ENCODE measurements at regions not wholly inside any gene's neighbourhood (a gene's known extent, or its start where the extent isn't known, plus 50 kb on each side); places are given as distances from the start of the nearest gene placed in this dataset.

DNA sequence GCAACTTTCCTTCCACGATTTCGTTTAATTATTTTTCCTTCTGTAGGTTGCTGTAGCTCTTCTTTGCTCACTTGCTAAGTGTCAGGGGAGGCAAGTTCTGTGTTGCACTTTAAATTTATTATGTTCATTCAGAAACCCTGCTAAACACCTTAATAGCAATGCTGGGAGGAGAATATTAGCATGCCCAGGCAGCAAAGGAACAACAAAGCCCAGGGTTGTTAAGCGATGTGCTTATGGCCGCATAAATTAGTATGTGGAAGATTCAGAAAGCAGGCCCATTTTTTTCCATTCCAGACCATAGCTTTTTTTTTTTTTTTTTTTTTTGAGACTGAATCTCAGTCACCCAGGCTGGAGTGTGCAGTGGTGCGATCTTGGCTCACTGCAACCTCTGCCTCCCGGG, 151.3 kb downstream of the BACH1 start:
- no peak for DNase-seq (ENCODE audit: extremely low spot score, unreplicated experiment)
- peaks cover 5% of the 10 kb centered on the region for H3K36me3 Mint-ChIP-seq
- no peak overlapping the region for H3K27ac Mint-ChIP-seq
- TF ChIP-seq, protein P1, sequence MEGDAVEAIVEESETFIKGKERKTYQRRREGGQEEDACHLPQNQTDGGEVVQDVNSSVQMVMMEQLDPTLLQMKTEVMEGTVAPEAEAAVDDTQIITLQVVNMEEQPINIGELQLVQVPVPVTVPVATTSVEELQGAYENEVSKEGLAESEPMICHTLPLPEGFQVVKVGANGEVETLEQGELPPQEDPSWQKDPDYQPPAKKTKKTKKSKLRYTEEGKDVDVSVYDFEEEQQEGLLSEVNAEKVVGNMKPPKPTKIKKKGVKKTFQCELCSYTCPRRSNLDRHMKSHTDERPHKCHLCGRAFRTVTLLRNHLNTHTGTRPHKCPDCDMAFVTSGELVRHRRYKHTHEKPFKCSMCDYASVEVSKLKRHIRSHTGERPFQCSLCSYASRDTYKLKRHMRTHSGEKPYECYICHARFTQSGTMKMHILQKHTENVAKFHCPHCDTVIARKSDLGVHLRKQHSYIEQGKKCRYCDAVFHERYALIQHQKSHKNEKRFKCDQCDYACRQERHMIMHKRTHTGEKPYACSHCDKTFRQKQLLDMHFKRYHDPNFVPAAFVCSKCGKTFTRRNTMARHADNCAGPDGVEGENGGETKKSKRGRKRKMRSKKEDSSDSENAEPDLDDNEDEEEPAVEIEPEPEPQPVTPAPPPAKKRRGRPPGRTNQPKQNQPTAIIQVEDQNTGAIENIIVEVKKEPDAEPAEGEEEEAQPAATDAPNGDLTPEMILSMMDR (conservative IDR thresholded peaks at IDR 0.05), result no peak
- no peaks in the 10 kb centered on the region for H3K4me1 Mint-ChIP-seq (ENCODE audit: unreplicated experiment)
- no peak overlapping the region for H3K4me3 Mint-ChIP-seq
- H3K27me3 Mint-ChIP-seq, result no peaks in the 10 kb centered on the region
- peaks cover 14% of the 10 kb centered on the region for H3K9me3 Mint-ChIP-seq

DNA sequence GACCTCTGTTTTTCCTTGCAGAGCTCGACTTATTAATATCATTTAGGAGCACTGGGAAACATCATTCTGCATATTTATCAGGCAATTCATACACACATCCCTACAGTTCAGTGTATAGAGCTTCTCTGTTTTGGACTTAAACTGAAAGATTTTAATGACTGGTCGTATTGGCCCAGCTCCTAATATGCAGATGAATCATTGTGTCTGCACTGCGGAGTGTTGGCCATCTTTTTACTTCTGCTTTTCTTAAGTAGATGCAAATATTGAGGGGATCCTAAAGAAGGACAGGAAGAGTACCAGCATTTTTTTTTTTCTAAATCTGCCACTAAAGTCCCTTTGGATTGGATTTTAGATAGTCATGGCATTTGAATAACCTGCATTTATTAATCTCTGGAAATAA, 154.8 kb downstream of the BACH1 start:
- no peak for DNase-seq (ENCODE audit: extremely low spot score, unreplicated experiment)
- H3K4me3 Mint-ChIP-seq, result no peak overlapping the region
- no peak overlapping the region for H3K27ac Mint-ChIP-seq
- H3K4me1 Mint-ChIP-seq (ENCODE audit: unreplicated experiment), result no peaks in the 10 kb centered on the region
- no peaks in the 10 kb centered on the region for H3K27me3 Mint-ChIP-seq
- TF ChIP-seq, protein P1 (conservative IDR thresholded peaks at IDR 0.05), result no peak
- peaks cover 11% of the 10 kb centered on the region for H3K9me3 Mint-ChIP-seq
- peaks cover 5% of the 10 kb centered on the region for H3K36me3 Mint-ChIP-seq

DNA sequence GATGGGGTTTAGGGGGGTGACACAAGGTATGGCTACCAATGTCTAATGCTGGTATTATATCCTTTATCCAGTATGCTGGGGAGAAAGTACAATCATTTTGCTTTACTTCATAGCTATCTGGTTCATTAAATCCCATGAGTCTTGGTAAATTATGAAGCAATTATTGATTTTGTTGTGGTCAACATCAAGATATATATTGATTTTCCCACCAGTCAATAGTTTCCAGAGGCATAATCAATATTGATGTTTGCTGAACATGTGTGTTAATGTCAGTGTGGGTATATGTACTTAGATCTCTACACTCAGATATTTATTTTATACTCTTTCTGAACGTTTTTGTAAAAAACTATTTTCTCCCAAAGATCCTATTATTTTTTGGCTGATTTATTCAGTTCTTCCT, 155.5 kb downstream of the BACH1 start:
- Mint-ChIP-seq H3K4me3 (no peak overlapping the region), H3K4me1 (ENCODE audit: unreplicated experiment) (no peaks in the 10 kb centered on the region), H3K27me3 (no peaks in the 10 kb centered on the region), H3K36me3 (peaks cover 5% of the 10 kb centered on the region), H3K27ac (no peak overlapping the region), H3K9me3 (peaks cover 5% of the 10 kb centered on the region)
- DNase-seq (ENCODE audit: extremely low spot score, unreplicated experiment), result no peak
- TF ChIP-seq, protein P1 (conservative IDR thresholded peaks at IDR 0.05), result no peak

DNA sequence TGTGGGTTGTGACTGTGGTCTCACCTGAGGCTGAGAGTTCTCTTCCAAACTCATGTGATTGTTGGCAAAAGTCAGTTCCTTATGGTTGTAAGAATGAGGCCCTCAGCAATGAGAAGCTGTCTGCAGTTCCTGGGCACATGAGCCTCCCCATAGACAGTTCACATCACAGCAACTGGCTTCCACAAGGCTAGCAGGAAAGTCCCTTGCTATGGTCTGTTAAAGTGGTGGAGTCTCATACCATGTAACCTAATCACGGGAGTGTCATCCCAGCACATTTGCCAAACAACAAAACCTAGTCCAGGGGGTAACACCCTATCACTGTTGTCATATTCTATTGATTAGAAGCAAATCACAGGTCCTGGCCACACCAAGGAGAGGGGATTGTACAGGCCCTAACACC, 163.8 kb downstream of the BACH1 start:
- Mint-ChIP-seq H3K9me3 (no peaks in the 10 kb centered on the region), H3K4me3 (no peak overlapping the region), H3K27ac (no peak overlapping the region), H3K27me3 (no peaks in the 10 kb centered on the region), H3K4me1 (ENCODE audit: unreplicated experiment) (no peaks in the 10 kb centered on the region), H3K36me3 (peaks cover 10% of the 10 kb centered on the region)
- no peak for DNase-seq (ENCODE audit: extremely low spot score, unreplicated experiment)
- TF ChIP-seq, protein P1 (conservative IDR thresholded peaks at IDR 0.05), result no peak

DNA sequence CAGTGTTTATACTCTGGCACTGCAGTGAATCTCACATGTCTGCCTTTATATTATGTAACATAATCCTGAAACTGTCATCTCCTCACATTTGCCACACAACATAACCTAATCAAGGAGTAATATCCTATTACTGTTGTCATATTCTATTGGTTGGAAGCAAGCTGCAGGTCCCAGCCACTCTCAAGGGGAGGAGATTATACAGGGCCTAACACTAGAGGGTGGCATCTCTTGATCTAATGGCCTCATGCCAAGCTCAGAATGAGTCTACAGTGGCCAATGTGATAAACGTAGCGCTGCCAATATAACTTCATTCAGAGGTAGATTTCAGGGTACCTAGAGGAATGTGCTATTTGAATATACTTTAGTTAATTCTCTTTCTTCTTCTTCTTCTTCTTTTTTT, 166.8 kb downstream of the BACH1 start:
- H3K27me3 Mint-ChIP-seq, result no peaks in the 10 kb centered on the region
- H3K4me3 Mint-ChIP-seq, result no peak overlapping the region
- no peaks in the 10 kb centered on the region for H3K9me3 Mint-ChIP-seq
- TF ChIP-seq, protein P1 (conservative IDR thresholded peaks at IDR 0.05), result no peak
- H3K27ac Mint-ChIP-seq, result no peak overlapping the region
- no peak for DNase-seq (ENCODE audit: extremely low spot score, unreplicated experiment)
- H3K4me1 Mint-ChIP-seq (ENCODE audit: unreplicated experiment), result peaks cover 4% of the 10 kb centered on the region
- peaks cover 7% of the 10 kb centered on the region for H3K36me3 Mint-ChIP-seq

DNA sequence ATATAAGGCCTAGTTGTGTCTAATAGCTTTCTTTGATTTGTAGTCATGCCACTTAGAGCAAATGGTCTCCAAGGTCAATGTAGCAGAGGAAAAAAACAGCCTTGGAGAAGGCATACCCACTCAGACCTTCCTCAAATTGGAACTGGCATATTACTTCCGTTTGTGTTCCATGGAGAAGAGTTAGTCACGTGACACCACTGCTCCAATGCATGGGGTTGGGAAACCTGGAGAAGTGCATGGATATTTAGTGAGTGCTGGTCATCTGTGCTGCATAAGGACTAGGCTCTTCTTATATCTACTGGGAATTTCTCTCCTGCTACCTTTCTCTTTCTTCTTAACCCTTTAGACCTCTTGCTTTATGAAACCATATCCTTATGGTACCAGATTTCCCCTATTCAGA, 167.8 kb downstream of the BACH1 start:
- H3K36me3 Mint-ChIP-seq, result peaks cover 4% of the 10 kb centered on the region
- TF ChIP-seq, protein P1 (conservative IDR thresholded peaks at IDR 0.05), result no peak
- DNase-seq (ENCODE audit: extremely low spot score, unreplicated experiment), result no peak
- no peaks in the 10 kb centered on the region for H3K9me3 Mint-ChIP-seq
- no peak overlapping the region for H3K4me3 Mint-ChIP-seq
- no peaks in the 10 kb centered on the region for H3K27me3 Mint-ChIP-seq
- no peak overlapping the region for H3K27ac Mint-ChIP-seq
- H3K4me1 Mint-ChIP-seq (ENCODE audit: unreplicated experiment), result peaks cover 8% of the 10 kb centered on the region

All from type B pancreatic cell (in vitro differentiated cells).